HG02852 (cell line): ENCODE measurements at regions not wholly inside any gene's neighbourhood (a gene's known extent, or its start where the extent isn't known, plus 50 kb on each side); places are given as distances from the start of the nearest gene placed in this dataset.

Experiments used
- ATAC-seq: cut with Tn5 transposase; IDR thresholded peaks from one replicate; pipeline ENCODE4 v1.9.1; 2021; ENCODE audit warnings: mild to moderate bottlenecking, moderate library complexity; ENCODE audit not compliant: unreplicated experiment

GRCh38 chr4:130249002-130249401 lies 1153.0 kb downstream of the C4orf33 start:
- ATAC-seq = no peak

- no peak for ATAC-seq
Observed at GRCh38 chr4:130257271-130257670, 1161.3 kb downstream of the C4orf33 start.

- no peak for ATAC-seq
Observed at GRCh38 chr4:130266814-130267213, 1170.9 kb downstream of the C4orf33 start.

GRCh38 chr4:130288576-130288975 lies 1192.6 kb downstream of the C4orf33 start:
- no peak for ATAC-seq

- ATAC-seq = no peak
Observed at GRCh38 chr4:130293692-130294091, 1197.7 kb downstream of the C4orf33 start.

- ATAC-seq = no peak
Observed at GRCh38 chr4:130296448-130296847, 1200.5 kb downstream of the C4orf33 start.

- no peak for ATAC-seq
Observed at GRCh38 chr4:130306566-130306965, 1210.6 kb downstream of the C4orf33 start.

GRCh38 chr4:130309221-130309620 lies 1213.3 kb downstream of the C4orf33 start:
- ATAC-seq = no peak

GRCh38 chr4:130322439-130322838 lies 1226.5 kb downstream of the C4orf33 start:
- ATAC-seq = no peak

- ATAC-seq = no peak
Observed at GRCh38 chr4:130329036-130329435, 1233.1 kb downstream of the C4orf33 start.

GRCh38 chr4:130333241-130333759 lies 1237.3 kb downstream of the C4orf33 start:
- no peak for ATAC-seq

GRCh38 chr4:130335417-130336194 lies 1239.7 kb downstream of the C4orf33 start:
- no peak for ATAC-seq

GRCh38 chr4:130336585-130337217 lies 1240.7 kb downstream of the C4orf33 start:
- peak; percentile 96 for ATAC-seq

GRCh38 chr4:130338851-130339250 lies 1242.9 kb downstream of the C4orf33 start:
- no peak for ATAC-seq

GRCh38 chr4:130349745-130350144 lies 1253.8 kb downstream of the C4orf33 start:
- no peak for ATAC-seq

GRCh38 chr4:130356873-130357272 lies 1260.9 kb downstream of the C4orf33 start:
- ATAC-seq = no peak

- no peak for ATAC-seq
Observed at GRCh38 chr4:130359542-130359941, 1263.6 kb downstream of the C4orf33 start.

GRCh38 chr4:130361616-130362015 lies 1265.7 kb downstream of the C4orf33 start:
- no peak for ATAC-seq

GRCh38 chr4:130368668-130369067 lies 1272.7 kb downstream of the C4orf33 start:
- no peak for ATAC-seq

GRCh38 chr4:130393231-130393630 lies 1297.3 kb downstream of the C4orf33 start:
- no peak for ATAC-seq

GRCh38 chr4:130393642-130394041 lies 1297.7 kb downstream of the C4orf33 start:
- ATAC-seq = no peak

- ATAC-seq = no peak
Observed at GRCh38 chr4:130395871-130396270, 1299.9 kb downstream of the C4orf33 start.
